ENCODE measurements at regions not wholly inside any gene's neighbourhood (a gene's known extent, or its start where the extent isn't known, plus 50 kb on each side); places are given as distances from the start of the nearest gene placed in this dataset.

- Histone ChIP-seq H3K9me3 (ENCODE audit: low read length) (no peaks in the 10 kb centered on the region), H3K27me3 (ENCODE audit: control insufficient read depth in 1 of 2, insufficient read depth in 2 of 2, low read length in 2 of 2) (no peaks in the 10 kb centered on the region), H3K4me3 (ENCODE audit: low read depth in 1 of 2, low read length in 2 of 2) (no peak overlapping the region), H3K4me1 (ENCODE audit: insufficient read depth, low read length) (peaks cover 35% of the 10 kb centered on the region), H3K9ac (ENCODE audit: low read length) (no peak overlapping the region), H3K27ac (ENCODE audit: low read depth, low read length) (no peak overlapping the region), H3K36me3 (ENCODE audit: insufficient read depth, low read length) (no peaks in the 10 kb centered on the region)
These were observed 161.9 kb upstream of the PLEKHG7 start for GRCh38 chr12:92540782-92541423.

DNA sequence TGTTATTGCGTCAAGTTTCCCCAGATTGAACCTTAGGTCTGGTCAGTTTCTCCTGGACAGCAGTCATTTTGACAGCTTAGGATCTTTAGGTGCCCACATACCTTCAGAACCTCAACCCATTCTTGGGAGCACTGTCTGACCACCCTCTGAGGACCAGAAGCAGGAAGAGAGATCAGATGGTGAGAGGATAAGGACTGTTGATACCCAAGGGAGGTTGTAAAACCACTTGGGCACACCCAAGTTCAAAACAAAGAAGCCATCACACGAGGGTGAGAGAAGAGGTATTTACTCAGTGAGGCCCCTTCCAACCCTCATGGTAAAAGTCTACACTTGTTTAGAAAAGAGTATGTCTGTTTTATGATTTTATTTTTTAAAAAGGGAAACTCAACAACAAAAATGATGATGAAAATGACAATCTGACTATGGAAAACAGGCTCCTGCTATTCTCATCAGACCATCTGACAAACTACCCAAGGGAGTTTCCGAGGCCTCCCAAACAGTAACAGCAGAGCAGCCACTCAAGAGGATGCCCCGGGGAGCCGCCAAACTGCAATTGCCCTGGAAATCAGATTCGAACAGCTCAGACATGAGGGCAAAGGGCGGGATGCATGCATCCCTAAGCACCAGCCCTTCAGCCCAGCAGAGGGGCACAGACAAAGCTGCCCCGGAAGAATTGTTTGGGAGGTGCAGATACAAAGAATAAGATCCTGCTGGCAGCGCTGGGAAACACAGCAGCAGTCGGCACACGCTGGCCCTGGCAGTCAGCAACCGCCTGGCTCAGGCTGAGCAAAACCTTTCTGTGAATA, 162.6 kb upstream of the PLEKHG7 start:
- no peak overlapping the region for H3K4me3 ChIP-seq (ENCODE audit: low read depth in 1 of 2, low read length in 2 of 2)
- H3K27me3 ChIP-seq (ENCODE audit: control insufficient read depth in 1 of 2, insufficient read depth in 2 of 2, low read length in 2 of 2), result no peaks in the 10 kb centered on the region
- H3K27ac ChIP-seq (ENCODE audit: low read depth, low read length), result no peak overlapping the region
- no peaks in the 10 kb centered on the region for H3K9me3 ChIP-seq (ENCODE audit: low read length)
- peaks cover 35% of the 10 kb centered on the region for H3K4me1 ChIP-seq (ENCODE audit: insufficient read depth, low read length)
- no peak overlapping the region for H3K9ac ChIP-seq (ENCODE audit: low read length)
- H3K36me3 ChIP-seq (ENCODE audit: insufficient read depth, low read length), result no peaks in the 10 kb centered on the region

DNA sequence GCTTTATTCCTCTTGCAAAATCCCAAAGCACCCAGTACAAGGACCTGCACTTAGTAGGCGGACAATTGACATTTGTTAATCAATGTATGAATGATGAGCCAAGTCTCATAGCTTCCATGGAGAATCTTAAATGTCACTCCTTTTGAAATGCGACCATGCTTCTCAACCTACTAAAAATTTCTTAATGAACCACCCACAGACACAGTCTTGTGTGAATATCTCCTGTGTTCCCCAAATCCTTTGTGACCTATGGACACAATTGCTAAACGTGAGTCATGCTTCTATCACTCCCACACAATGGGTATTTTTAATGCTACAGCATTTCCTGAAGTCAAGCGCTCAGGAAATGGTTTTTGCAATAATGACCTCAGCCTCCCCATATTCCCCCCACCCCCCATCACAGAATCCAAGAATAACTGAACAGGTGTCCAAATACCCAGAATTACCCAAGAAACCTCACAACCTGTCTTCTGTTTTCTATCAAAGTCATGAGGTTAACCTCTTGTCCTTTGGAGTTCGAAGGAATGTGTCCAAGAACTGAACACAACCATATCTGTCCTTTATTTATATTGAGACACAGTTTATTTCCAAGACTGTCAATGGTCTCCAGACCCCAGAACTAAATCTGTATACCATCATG, 163.6 kb upstream of the PLEKHG7 start:
- no peaks in the 10 kb centered on the region for H3K36me3 ChIP-seq (ENCODE audit: insufficient read depth, low read length)
- H3K4me3 ChIP-seq (ENCODE audit: low read depth in 1 of 2, low read length in 2 of 2), result no peak overlapping the region
- no peaks in the 10 kb centered on the region for H3K9me3 ChIP-seq (ENCODE audit: low read length)
- no peaks in the 10 kb centered on the region for H3K27me3 ChIP-seq (ENCODE audit: control insufficient read depth in 1 of 2, insufficient read depth in 2 of 2, low read length in 2 of 2)
- H3K9ac ChIP-seq (ENCODE audit: low read length), result no peak overlapping the region
- no peak overlapping the region for H3K27ac ChIP-seq (ENCODE audit: low read depth, low read length)
- peaks cover 35% of the 10 kb centered on the region for H3K4me1 ChIP-seq (ENCODE audit: insufficient read depth, low read length)

GRCh38 chr12:92537290-92537960, 165.4 kb upstream of the PLEKHG7 start:
- Histone ChIP-seq H3K4me1 (ENCODE audit: insufficient read depth, low read length) (peaks cover 27% of the 10 kb centered on the region), H3K27me3 (ENCODE audit: control insufficient read depth in 1 of 2, insufficient read depth in 2 of 2, low read length in 2 of 2) (no peaks in the 10 kb centered on the region), H3K9me3 (ENCODE audit: low read length) (no peaks in the 10 kb centered on the region), H3K36me3 (ENCODE audit: insufficient read depth, low read length) (no peaks in the 10 kb centered on the region), H3K27ac (ENCODE audit: low read depth, low read length) (no peak overlapping the region), H3K4me3 (ENCODE audit: low read depth in 1 of 2, low read length in 2 of 2) (no peak overlapping the region), H3K9ac (ENCODE audit: low read length) (no peak overlapping the region)

- Histone ChIP-seq H3K27ac (ENCODE audit: low read depth, low read length) (no peak overlapping the region), H3K4me1 (ENCODE audit: insufficient read depth, low read length) (peaks cover 23% of the 10 kb centered on the region), H3K4me3 (ENCODE audit: low read depth in 1 of 2, low read length in 2 of 2) (no peak overlapping the region), H3K9me3 (ENCODE audit: low read length) (no peaks in the 10 kb centered on the region), H3K27me3 (ENCODE audit: control insufficient read depth in 1 of 2, insufficient read depth in 2 of 2, low read length in 2 of 2) (no peaks in the 10 kb centered on the region), H3K9ac (ENCODE audit: low read length) (no peak overlapping the region), H3K36me3 (ENCODE audit: insufficient read depth, low read length) (no peaks in the 10 kb centered on the region)
These were observed 166.8 kb upstream of the PLEKHG7 start for GRCh38 chr12:92535961-92536360.

DNA sequence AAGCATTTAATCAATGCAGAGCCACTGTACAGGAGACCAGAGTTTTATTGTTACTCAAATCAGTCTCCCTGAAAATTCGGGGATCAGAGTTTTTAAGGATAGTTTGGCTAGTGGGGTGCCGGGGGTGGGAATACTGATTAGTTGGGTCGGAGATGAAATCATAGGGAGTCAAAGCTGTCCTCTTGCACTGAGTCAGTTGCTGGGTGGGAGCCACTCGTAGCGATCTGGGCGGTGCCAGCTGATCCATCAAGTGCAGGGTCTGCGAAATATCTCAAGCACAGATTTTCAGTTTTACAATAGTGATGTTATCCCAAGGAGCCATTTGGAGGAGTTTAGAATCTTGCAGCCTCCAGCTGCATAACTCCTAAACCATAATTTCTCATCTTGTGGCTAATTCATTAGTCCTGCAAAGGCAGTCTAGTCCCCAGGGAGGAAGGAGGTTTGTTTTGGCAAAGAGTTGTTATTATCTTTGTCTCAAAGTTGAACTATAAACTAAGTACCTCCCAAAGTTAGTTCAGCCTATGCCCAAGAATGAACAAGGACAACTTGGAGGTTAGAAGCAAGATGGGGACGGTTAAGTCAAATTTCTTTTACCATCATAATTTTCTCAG, 169.4 kb upstream of the PLEKHG7 start:
- Histone ChIP-seq H3K27me3 (ENCODE audit: control insufficient read depth in 1 of 2, insufficient read depth in 2 of 2, low read length in 2 of 2) (no peaks in the 10 kb centered on the region), H3K4me1 (ENCODE audit: insufficient read depth, low read length) (no peaks in the 10 kb centered on the region), H3K4me3 (ENCODE audit: low read depth in 1 of 2, low read length in 2 of 2) (no peak overlapping the region), H3K27ac (ENCODE audit: low read depth, low read length) (no peak overlapping the region), H3K9ac (ENCODE audit: low read length) (no peak overlapping the region), H3K9me3 (ENCODE audit: low read length) (no peaks in the 10 kb centered on the region), H3K36me3 (ENCODE audit: insufficient read depth, low read length) (no peaks in the 10 kb centered on the region)

DNA sequence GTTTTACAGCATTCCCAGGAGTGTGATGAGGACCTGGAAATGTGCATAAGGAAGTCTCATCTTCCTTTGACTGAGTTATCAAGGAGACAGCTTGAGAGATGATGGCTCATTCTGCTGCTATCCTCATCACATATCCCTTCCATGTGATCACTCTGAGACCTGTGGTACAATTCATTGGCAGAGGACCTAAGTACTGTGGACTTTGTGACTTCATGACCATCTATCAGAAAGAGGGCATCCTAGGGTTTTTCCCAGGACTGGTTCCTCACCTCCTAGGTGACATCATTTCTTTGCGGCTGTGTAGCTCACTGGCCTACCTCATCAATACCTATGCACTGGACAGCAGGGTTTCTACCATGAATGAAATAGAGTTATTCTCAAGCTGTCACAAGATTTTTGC, 172.1 kb upstream of the PLEKHG7 start:
- Histone ChIP-seq H3K9ac (ENCODE audit: low read length) (no peak overlapping the region), H3K4me3 (ENCODE audit: low read depth in 1 of 2, low read length in 2 of 2) (no peak overlapping the region)

DNA sequence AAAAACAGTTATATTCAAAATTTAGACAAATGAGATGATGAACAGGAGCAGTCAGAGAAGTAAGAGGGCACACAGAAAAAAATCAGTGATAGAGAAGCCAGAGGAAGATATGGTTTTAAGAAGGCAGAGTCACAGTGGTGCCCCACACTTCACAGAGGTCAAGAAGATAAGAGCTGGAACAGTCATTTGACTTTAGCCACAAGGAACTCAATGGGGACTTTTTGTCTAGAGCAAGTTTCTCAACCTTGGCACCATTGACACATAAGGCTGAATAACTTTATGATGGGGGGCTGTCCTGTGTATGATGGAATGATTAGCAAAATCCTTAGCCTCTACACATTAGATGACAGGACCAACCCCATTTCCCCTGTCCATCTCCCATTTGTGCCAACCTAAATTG, 172.8 kb upstream of the PLEKHG7 start:
- Histone ChIP-seq H3K9ac (ENCODE audit: low read length) (no peak overlapping the region), H3K9me3 (ENCODE audit: low read length) (no peaks in the 10 kb centered on the region), H3K27me3 (ENCODE audit: control insufficient read depth in 1 of 2, insufficient read depth in 2 of 2, low read length in 2 of 2) (no peaks in the 10 kb centered on the region), H3K4me1 (ENCODE audit: insufficient read depth, low read length) (no peaks in the 10 kb centered on the region), H3K4me3 (ENCODE audit: low read depth in 1 of 2, low read length in 2 of 2) (no peak overlapping the region), H3K36me3 (ENCODE audit: insufficient read depth, low read length) (no peaks in the 10 kb centered on the region), H3K27ac (ENCODE audit: low read depth, low read length) (no peak overlapping the region)

More for the DNA sequence above, 172.1 kb upstream of the PLEKHG7 start:
- Histone ChIP-seq H3K27ac (ENCODE audit: low read depth, low read length) (no peak overlapping the region), H3K27me3 (ENCODE audit: control insufficient read depth in 1 of 2, insufficient read depth in 2 of 2, low read length in 2 of 2) (no peaks in the 10 kb centered on the region), H3K4me1 (ENCODE audit: insufficient read depth, low read length) (no peaks in the 10 kb centered on the region), H3K9me3 (ENCODE audit: low read length) (no peaks in the 10 kb centered on the region), H3K36me3 (ENCODE audit: insufficient read depth, low read length) (no peaks in the 10 kb centered on the region)

GRCh38 chr12:92528586-92528985, 174.2 kb upstream of the PLEKHG7 start:
- Histone ChIP-seq H3K9ac (ENCODE audit: low read length) (no peak overlapping the region), H3K36me3 (ENCODE audit: insufficient read depth, low read length) (no peaks in the 10 kb centered on the region), H3K27ac (ENCODE audit: low read depth, low read length) (no peak overlapping the region), H3K4me3 (ENCODE audit: low read depth in 1 of 2, low read length in 2 of 2) (no peak overlapping the region), H3K9me3 (ENCODE audit: low read length) (no peaks in the 10 kb centered on the region), H3K27me3 (ENCODE audit: control insufficient read depth in 1 of 2, insufficient read depth in 2 of 2, low read length in 2 of 2) (no peaks in the 10 kb centered on the region), H3K4me1 (ENCODE audit: insufficient read depth, low read length) (no peaks in the 10 kb centered on the region)

DNA sequence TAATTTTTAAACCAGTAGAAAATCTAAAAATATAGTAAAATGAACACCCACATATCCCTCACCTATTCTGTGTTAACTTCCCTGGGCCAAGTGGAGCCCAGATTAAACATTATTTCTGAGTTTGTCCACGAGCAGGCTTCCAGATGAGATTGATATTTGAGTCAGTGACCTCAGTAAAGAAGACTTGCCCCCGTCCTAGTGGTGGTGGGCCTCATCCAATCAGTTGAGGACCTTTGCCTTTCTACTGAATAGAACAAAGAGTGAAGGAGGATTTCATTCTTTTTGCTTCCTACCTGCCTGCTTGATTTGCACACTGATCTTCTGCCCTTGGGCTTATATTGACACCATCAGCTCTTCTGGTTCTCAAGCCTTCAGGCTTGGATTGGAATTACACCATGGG, 174.7 kb upstream of the PLEKHG7 start:
- Histone ChIP-seq H3K4me3 (ENCODE audit: low read depth in 1 of 2, low read length in 2 of 2) (no peak overlapping the region), H3K9me3 (ENCODE audit: low read length) (no peaks in the 10 kb centered on the region), H3K27me3 (ENCODE audit: control insufficient read depth in 1 of 2, insufficient read depth in 2 of 2, low read length in 2 of 2) (no peaks in the 10 kb centered on the region), H3K36me3 (ENCODE audit: insufficient read depth, low read length) (no peaks in the 10 kb centered on the region), H3K27ac (ENCODE audit: low read depth, low read length) (no peak overlapping the region), H3K9ac (ENCODE audit: low read length) (no peak overlapping the region), H3K4me1 (ENCODE audit: insufficient read depth, low read length) (no peaks in the 10 kb centered on the region)

- Histone ChIP-seq H3K4me3 (ENCODE audit: low read depth in 1 of 2, low read length in 2 of 2) (no peak overlapping the region), H3K27me3 (ENCODE audit: control insufficient read depth in 1 of 2, insufficient read depth in 2 of 2, low read length in 2 of 2) (no peaks in the 10 kb centered on the region), H3K4me1 (ENCODE audit: insufficient read depth, low read length) (no peaks in the 10 kb centered on the region), H3K36me3 (ENCODE audit: insufficient read depth, low read length) (no peaks in the 10 kb centered on the region), H3K27ac (ENCODE audit: low read depth, low read length) (no peak overlapping the region), H3K9ac (ENCODE audit: low read length) (no peak overlapping the region), H3K9me3 (ENCODE audit: low read length) (no peaks in the 10 kb centered on the region)
These were observed 178.3 kb upstream of the PLEKHG7 start for GRCh38 chr12:92524489-92524888.

Data from muscle layer of colon (tissue), 2 donors.